HG03139 (cell line): ENCODE measurements at regions not wholly inside any gene's neighbourhood (a gene's known extent, or its start where the extent isn't known, plus 50 kb on each side); places are given as distances from the start of the nearest gene placed in this dataset.

Experiments used
- ATAC-seq: cut with Tn5 transposase; IDR thresholded peaks from one replicate; pipeline ENCODE4 v1.9.1; 2021; ENCODE audit not compliant: unreplicated experiment

- ATAC-seq, result no peak
These were observed 388.3 kb upstream of the CELF4 start for GRCh38 chr18:37953876-37954275.

GRCh38 chr18:37948471-37948870, 382.9 kb upstream of the CELF4 start:
- ATAC-seq, result no peak

GRCh38 chr18:37946324-37946723, 380.7 kb upstream of the CELF4 start:
- ATAC-seq, result no peak

- no peak for ATAC-seq
These were observed 379.2 kb upstream of the CELF4 start for GRCh38 chr18:37944700-37945270.

- ATAC-seq, result no peak
These were observed 371.7 kb upstream of the CELF4 start for GRCh38 chr18:37937287-37937686.

GRCh38 chr18:37935086-37935485, 369.5 kb upstream of the CELF4 start:
- ATAC-seq, result no peak

- ATAC-seq, result no peak
These were observed 365.0 kb upstream of the CELF4 start for GRCh38 chr18:37930640-37931039.

- ATAC-seq, result no peak
These were observed 356.6 kb upstream of the CELF4 start for GRCh38 chr18:37922162-37922561.

GRCh38 chr18:37920865-37921264, 355.3 kb upstream of the CELF4 start:
- ATAC-seq, result no peak

GRCh38 chr18:37913051-37913450, 347.5 kb upstream of the CELF4 start:
- no peak for ATAC-seq

GRCh38 chr18:37902344-37902743, 336.7 kb upstream of the CELF4 start:
- no peak for ATAC-seq

- ATAC-seq, result no peak
These were observed 334.7 kb upstream of the CELF4 start for GRCh38 chr18:37900326-37900725.

GRCh38 chr18:37889963-37890362, 324.4 kb upstream of the CELF4 start:
- ATAC-seq, result no peak

GRCh38 chr18:37874721-37875120, 309.1 kb upstream of the CELF4 start:
- ATAC-seq, result no peak

GRCh38 chr18:37873416-37873815, 307.8 kb upstream of the CELF4 start:
- ATAC-seq, result no peak

GRCh38 chr18:37872562-37872961, 307.0 kb upstream of the CELF4 start:
- ATAC-seq, result no peak

GRCh38 chr18:37871561-37871960, 306.0 kb upstream of the CELF4 start:
- ATAC-seq, result no peak

GRCh38 chr18:37869051-37869450, 303.5 kb upstream of the CELF4 start:
- no peak for ATAC-seq

- no peak for ATAC-seq
These were observed 298.5 kb upstream of the CELF4 start for GRCh38 chr18:37864122-37864521.

- no peak for ATAC-seq
These were observed 296.4 kb upstream of the CELF4 start for GRCh38 chr18:37861981-37862380.

GRCh38 chr18:37854396-37854795, 288.8 kb upstream of the CELF4 start:
- ATAC-seq, result no peak

- ATAC-seq, result no peak
These were observed 288.1 kb upstream of the CELF4 start for GRCh38 chr18:37853706-37854105.

- ATAC-seq, result no peak
These were observed 286.9 kb upstream of the CELF4 start for GRCh38 chr18:37852464-37852863.

- ATAC-seq, result no peak
These were observed 281.9 kb upstream of the CELF4 start for GRCh38 chr18:37847544-37847943.
